HEK293T (cell line): ENCODE measurements at regions not wholly inside any gene's neighbourhood (a gene's known extent, or its start where the extent isn't known, plus 50 kb on each side); places are given as distances from the start of the nearest gene placed in this dataset.

Experiments used
- CTCF ChIA-PET: fragments of 350-600 bp; formaldehyde crosslinking; extraction: SDS; loops from one replicate; lab custom pipeline; 2021; ENCODE audit warnings: antibody characterized with exemption, inconsistent platforms; lab: Yijun Ruan, JAX
- POLR2A ChIA-PET: fragments of 350-600 bp; formaldehyde crosslinking; extraction: SDS; loops from one replicate; lab custom pipeline; 2020; ENCODE audit warnings: antibody characterized with exemption, inconsistent platforms; lab: Yijun Ruan, JAX
- DNase-seq: peaks from one replicate; pipeline ENCODE4 v3.0.0; 2012; ENCODE audit warnings: mixed read lengths; ENCODE audit errors: extremely low spot score
- ARNT ChIP-seq: fragments of 450-650 bp; IDR thresholded peaks from 2 replicates; pipeline ENCODE4 v1.6.1; 2017; ENCODE audit warnings: mild to moderate bottlenecking
- BHLHE40 ChIP-seq: fragments of 450-650 bp; IDR thresholded peaks from 2 replicates; pipeline ENCODE4 v1.6.1; 2016; ENCODE audit warnings: mild to moderate bottlenecking, moderate library complexity, borderline replicate concordance
- CTBP1 ChIP-seq: fragments of 450-650 bp; IDR thresholded peaks from 2 replicates; pipeline ENCODE4 v1.6.1; 2016; ENCODE audit warnings: borderline replicate concordance
- ELF4 ChIP-seq: fragments of 450-650 bp; IDR thresholded peaks from 2 replicates; pipeline ENCODE4 v1.6.1; 2017; ENCODE audit warnings: antibody characterized with exemption
- FOXA1 ChIP-seq: fragments of 450-650 bp; IDR thresholded peaks from 2 replicates; pipeline ENCODE4 v1.6.1; 2016; ENCODE audit warnings: mild to moderate bottlenecking
- FOXK2 ChIP-seq: fragments of 450-650 bp; IDR thresholded peaks from 2 replicates; pipeline ENCODE4 v1.6.1; 2016; ENCODE audit warnings: mild to moderate bottlenecking
- FOXM1 ChIP-seq: fragments of 450-650 bp; IDR thresholded peaks from 2 replicates; pipeline ENCODE4 v1.6.1; 2017; ENCODE audit warnings: mild to moderate bottlenecking, borderline replicate concordance
- HDGF ChIP-seq: fragments of 450-650 bp; IDR thresholded peaks from 2 replicates; pipeline ENCODE4 v1.6.1; 2017; ENCODE audit warnings: antibody characterized with exemption, borderline replicate concordance
- L3MBTL2 ChIP-seq: fragments of 450-650 bp; conservative IDR thresholded peaks from 2 replicates; pipeline ENCODE4 v1.6.1; 2016; ENCODE audit warnings: mild to moderate bottlenecking
- LEF1 ChIP-seq: fragments of 450-650 bp; IDR thresholded peaks from 2 replicates; pipeline ENCODE4 v1.6.1; 2017; ENCODE audit warnings: mild to moderate bottlenecking, borderline replicate concordance
- NFRKB ChIP-seq: fragments of 450-650 bp; IDR thresholded peaks from 2 replicates; pipeline ENCODE4 v1.6.1; 2016; ENCODE audit warnings: mild to moderate bottlenecking, moderate library complexity
- PKNOX1 ChIP-seq: fragments of 450-650 bp; IDR thresholded peaks from 2 replicates; pipeline ENCODE4 v1.6.1; 2016
- SP1 ChIP-seq: fragments of 450-650 bp; IDR thresholded peaks from 2 replicates; pipeline ENCODE4 v1.6.1; 2017
- SUZ12 ChIP-seq: fragments of 450-650 bp; IDR thresholded peaks from 2 replicates; pipeline ENCODE4 v1.6.1; 2016; ENCODE audit warnings: mild to moderate bottlenecking
- TARDBP ChIP-seq: fragments of 450-650 bp; IDR thresholded peaks from 2 replicates; pipeline ENCODE4 v1.6.1; 2016
- ZNF384 ChIP-seq: fragments of 450-650 bp; IDR thresholded peaks from 2 replicates; pipeline ENCODE4 v1.6.1; 2016

GRCh38 chr6:21500314-21501020 lies 93.1 kb upstream of the SOX4 start:
- no peak for TF ChIP-seq PKNOX1
- no peak for TF ChIP-seq TARDBP
- no peak for TF ChIP-seq L3MBTL2
- ChIA-PET POLR2A (interaction anchor here (0.6 kb wide), 1 partner anchor 108 kb away, joined by 3 read pairs; no protein-coding TSS in a partner anchor), CTCF (no interaction called here)
- DNase-seq = no peak

- DNase-seq = no peak
- no peak for TF ChIP-seq NFRKB
- TF ChIP-seq FOXK2 = no peak
- no peak for TF ChIP-seq SUZ12
- TF ChIP-seq ZNF384 = no peak
- no peak for TF ChIP-seq BHLHE40
- TF ChIP-seq TARDBP = no peak
- TF ChIP-seq L3MBTL2 = no peak
- POLR2A ChIA-PET = no interaction called here
- CTCF ChIA-PET = no interaction called here
Measured at GRCh38 chr6:21501021-21501354, 92.6 kb upstream of the SOX4 start.

GRCh38 chr6:21501815-21502214 lies 91.7 kb upstream of the SOX4 start:
- POLR2A ChIA-PET = no interaction called here

GRCh38 chr6:21502682-21503081 lies 90.9 kb upstream of the SOX4 start:
- no peak for DNase-seq
- CTCF ChIA-PET = no interaction called here
- TF ChIP-seq FOXM1 = no peak
- TF ChIP-seq HDGF = no peak
- no peak for TF ChIP-seq FOXA1
- no peak for TF ChIP-seq TARDBP
- no peak for TF ChIP-seq NFRKB
- no peak for TF ChIP-seq ZNF384
- no peak for TF ChIP-seq ELF4
- no peak for TF ChIP-seq CTBP1
- no peak for TF ChIP-seq SUZ12
- TF ChIP-seq SP1 = no peak
- TF ChIP-seq LEF1 = no peak
- POLR2A ChIA-PET = no interaction called here

More at GRCh38 chr6:21501815-21502214, 91.7 kb upstream of the SOX4 start:
- CTCF ChIA-PET = no interaction called here
- no peak for DNase-seq
- TF ChIP-seq NFRKB = no peak
- TF ChIP-seq HDGF = no peak
- no peak for TF ChIP-seq SP1
- TF ChIP-seq PKNOX1 = no peak
- TF ChIP-seq FOXM1 = no peak
- TF ChIP-seq CTBP1 = no peak
- no peak for TF ChIP-seq TARDBP
- TF ChIP-seq SUZ12 = no peak
- TF ChIP-seq BHLHE40 = no peak
- TF ChIP-seq L3MBTL2 = no peak
- TF ChIP-seq ZNF384 = no peak

GRCh38 chr6:21504790-21505189 lies 88.8 kb upstream of the SOX4 start:
- no peak for TF ChIP-seq ZNF384
- TF ChIP-seq BHLHE40 = no peak
- no peak for TF ChIP-seq FOXK2
- TF ChIP-seq TARDBP = no peak
- TF ChIP-seq LEF1 = no peak
- TF ChIP-seq NFRKB = no peak
- TF ChIP-seq FOXM1 = no peak
- no peak for TF ChIP-seq FOXA1
- TF ChIP-seq ARNT = no peak
- no peak for TF ChIP-seq HDGF
- no peak for TF ChIP-seq PKNOX1
- TF ChIP-seq SP1 = no peak
- no peak for TF ChIP-seq ELF4
- no peak for TF ChIP-seq CTBP1
- TF ChIP-seq L3MBTL2 = no peak
- TF ChIP-seq SUZ12 = no peak
- POLR2A ChIA-PET = no interaction called here
- no peak for DNase-seq
- CTCF ChIA-PET = interaction anchor here (0.6 kb wide), 1 partner anchor 259 kb away, joined by 3 read pairs; no protein-coding TSS in a partner anchor

GRCh38 chr6:21505574-21505990 lies 88.0 kb upstream of the SOX4 start:
- DNase-seq = no peak
- ChIA-PET POLR2A (no interaction called here), CTCF (no interaction called here)
- no peak for TF ChIP-seq LEF1
- no peak for TF ChIP-seq ELF4
- TF ChIP-seq ZNF384 = no peak
- no peak for TF ChIP-seq NFRKB
- TF ChIP-seq PKNOX1 = no peak
- no peak for TF ChIP-seq FOXA1
- TF ChIP-seq HDGF = no peak
- TF ChIP-seq L3MBTL2 = no peak
